ENCODE measurements at regions not wholly inside any gene's neighbourhood (a gene's known extent, or its start where the extent isn't known, plus 50 kb on each side); places are given as distances from the start of the nearest gene placed in this dataset.

DNA sequence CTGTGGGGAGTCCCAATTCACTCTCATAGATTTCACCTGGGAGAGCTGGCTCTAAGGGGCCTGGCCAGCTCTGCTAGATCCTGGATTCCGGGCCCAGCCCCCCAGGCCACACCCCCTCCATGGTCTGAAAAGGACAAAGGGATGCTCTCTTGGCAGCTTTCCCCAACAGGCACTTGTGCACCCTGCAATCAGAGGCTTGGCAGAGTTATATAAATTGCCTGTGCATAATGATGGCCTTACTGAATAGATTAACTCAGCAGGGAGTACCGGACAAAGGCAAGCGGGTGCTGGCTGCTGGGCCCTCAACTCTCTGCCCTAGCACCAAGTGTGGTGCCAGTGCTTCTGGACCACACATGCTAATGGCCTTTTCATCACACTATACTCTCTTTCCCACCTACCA, 461.6 kb downstream of the BUD13 start:
- Histone ChIP-seq H3K4me1 (ENCODE audit: control insufficient read depth in 1 of 2, insufficient read depth in 2 of 2, low read length in 2 of 2) (no peaks in the 10 kb centered on the region), H2BK12ac (ENCODE audit: low read length) (no peak overlapping the region), H3K4me3 (ENCODE audit: low read depth, low read length) (no peak overlapping the region), H4K91ac (ENCODE audit: low read depth, low read length) (no peak overlapping the region), H3K9ac (ENCODE audit: low read length) (no peak overlapping the region), H3K4ac (ENCODE audit: low read depth, low read length) (no peak overlapping the region), H3K9me3 (ENCODE audit: insufficient read depth, low read depth, low read length) (peaks cover 2% of the 10 kb centered on the region), H3K27ac (ENCODE audit: low read depth, low read length) (no peak overlapping the region), H3K23ac (ENCODE audit: low read length) (no peak overlapping the region), H3K79me1 (ENCODE audit: low read length) (no peaks in the 10 kb centered on the region), H2BK120ac (ENCODE audit: insufficient read depth, low read length, poor library complexity) (no peak overlapping the region), H3K18ac (ENCODE audit: low read length) (no peak overlapping the region), H3K36me3 (ENCODE audit: control insufficient read depth in 1 of 2, insufficient read depth in 2 of 2, low read length in 2 of 2) (no peaks in the 10 kb centered on the region), H4K8ac (ENCODE audit: low read depth, low read length) (no peak overlapping the region), H2AFZ (ENCODE audit: insufficient read depth, low read length, poor library complexity) (no peak overlapping the region), H4K12ac (ENCODE audit: low read depth, low read length) (no peak overlapping the region), H3K4me2 (ENCODE audit: low read length) (no peak overlapping the region), H2AK5ac (ENCODE audit: low read length) (no peak overlapping the region), H3K14ac (ENCODE audit: low read length) (no peak overlapping the region), H2BK5ac (ENCODE audit: low read depth, low read length, poor library complexity) (no peak overlapping the region), H3K79me2 (ENCODE audit: control insufficient read depth, insufficient read depth, low read length, poor library complexity) (no peaks in the 10 kb centered on the region), H3K27me3 (ENCODE audit: insufficient read depth, low read length) (no peaks in the 10 kb centered on the region)
- no CpG with 5 or more reads among the region's 3 CpGs for WGBS (ENCODE audit: extremely low coverage, insufficient coverage, insufficient read length)
- DNase-seq: no peak

GRCh38 chr11:116310698-116311097, 462.1 kb downstream of the BUD13 start:
- no peak overlapping the region for H4K12ac ChIP-seq (ENCODE audit: low read depth, low read length)
- H3K27ac ChIP-seq (ENCODE audit: low read depth, low read length): no peak overlapping the region
- H3K9me3 ChIP-seq (ENCODE audit: insufficient read depth, low read depth, low read length): peaks cover 2% of the 10 kb centered on the region
- H3K4ac ChIP-seq (ENCODE audit: low read depth, low read length): no peak overlapping the region
- no peaks in the 10 kb centered on the region for H3K79me1 ChIP-seq (ENCODE audit: low read length)
- no peak overlapping the region for H2BK5ac ChIP-seq (ENCODE audit: low read depth, low read length, poor library complexity)
- DNase-seq: no peak
- H3K9ac ChIP-seq (ENCODE audit: low read length): no peak overlapping the region
- no peak overlapping the region for H2BK12ac ChIP-seq (ENCODE audit: low read length)
- no peaks in the 10 kb centered on the region for H3K27me3 ChIP-seq (ENCODE audit: insufficient read depth, low read length)
- no peaks in the 10 kb centered on the region for H3K79me2 ChIP-seq (ENCODE audit: control insufficient read depth, insufficient read depth, low read length, poor library complexity)
- no peaks in the 10 kb centered on the region for H3K4me1 ChIP-seq (ENCODE audit: control insufficient read depth in 1 of 2, insufficient read depth in 2 of 2, low read length in 2 of 2)
- H2AFZ ChIP-seq (ENCODE audit: insufficient read depth, low read length, poor library complexity): no peak overlapping the region
- H4K8ac ChIP-seq (ENCODE audit: low read depth, low read length): no peak overlapping the region
- no peak overlapping the region for H2BK120ac ChIP-seq (ENCODE audit: insufficient read depth, low read length, poor library complexity)
- no peak overlapping the region for H3K4me3 ChIP-seq (ENCODE audit: low read depth, low read length)
- H2AK5ac ChIP-seq (ENCODE audit: low read length): no peak overlapping the region
- H3K14ac ChIP-seq (ENCODE audit: low read length): no peak overlapping the region
- no peak overlapping the region for H3K4me2 ChIP-seq (ENCODE audit: low read length)
- H3K23ac ChIP-seq (ENCODE audit: low read length): no peak overlapping the region
- H3K36me3 ChIP-seq (ENCODE audit: control insufficient read depth in 1 of 2, insufficient read depth in 2 of 2, low read length in 2 of 2): no peaks in the 10 kb centered on the region
- no peak overlapping the region for H4K91ac ChIP-seq (ENCODE audit: low read depth, low read length)
- WGBS (ENCODE audit: extremely low coverage, insufficient coverage, insufficient read length): no CpG with 5 or more reads among the region's 6 CpGs
- no peak overlapping the region for H3K18ac ChIP-seq (ENCODE audit: low read length)

- no peak overlapping the region for H4K12ac ChIP-seq (ENCODE audit: low read depth, low read length)
These were observed 462.6 kb downstream of the BUD13 start for GRCh38 chr11:116310226-116310625.

DNA sequence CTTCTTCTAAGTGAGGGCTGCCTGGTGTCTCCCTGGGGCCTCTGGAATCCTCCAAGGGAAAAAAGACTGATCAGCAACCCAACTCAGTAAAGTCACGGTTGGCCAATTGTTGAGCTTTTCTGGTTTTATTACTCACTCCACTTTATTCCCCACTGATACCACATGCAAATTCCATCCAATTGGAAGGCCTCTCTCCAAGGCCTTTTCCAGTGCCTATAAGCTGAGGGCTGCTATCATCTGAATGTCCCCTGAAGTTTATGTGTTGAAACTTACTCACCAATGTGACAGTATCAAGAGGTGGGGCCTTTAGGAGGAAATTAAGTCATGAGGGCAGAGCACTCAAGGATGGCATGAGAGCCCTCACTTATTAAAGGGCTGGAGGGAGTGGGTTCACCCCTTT, 463.3 kb downstream of the BUD13 start:
- Histone ChIP-seq H2AK5ac (ENCODE audit: low read length) (no peak overlapping the region), H3K4me2 (ENCODE audit: low read length) (no peak overlapping the region), H3K36me3 (ENCODE audit: control insufficient read depth in 1 of 2, insufficient read depth in 2 of 2, low read length in 2 of 2) (no peaks in the 10 kb centered on the region), H3K18ac (ENCODE audit: low read length) (no peak overlapping the region), H2AFZ (ENCODE audit: insufficient read depth, low read length, poor library complexity) (no peak overlapping the region), H3K79me1 (ENCODE audit: low read length) (no peaks in the 10 kb centered on the region), H4K91ac (ENCODE audit: low read depth, low read length) (no peak overlapping the region), H3K79me2 (ENCODE audit: control insufficient read depth, insufficient read depth, low read length, poor library complexity) (no peaks in the 10 kb centered on the region), H2BK120ac (ENCODE audit: insufficient read depth, low read length, poor library complexity) (no peak overlapping the region), H2BK12ac (ENCODE audit: low read length) (no peak overlapping the region), H3K27ac (ENCODE audit: low read depth, low read length) (no peak overlapping the region), H3K9me3 (ENCODE audit: insufficient read depth, low read depth, low read length) (peaks cover 2% of the 10 kb centered on the region), H4K12ac (ENCODE audit: low read depth, low read length) (no peak overlapping the region), H3K23ac (ENCODE audit: low read length) (no peak overlapping the region), H3K27me3 (ENCODE audit: insufficient read depth, low read length) (no peaks in the 10 kb centered on the region), H3K14ac (ENCODE audit: low read length) (no peak overlapping the region), H4K8ac (ENCODE audit: low read depth, low read length) (no peak overlapping the region), H3K9ac (ENCODE audit: low read length) (no peak overlapping the region), H2BK5ac (ENCODE audit: low read depth, low read length, poor library complexity) (no peak overlapping the region), H3K4me1 (ENCODE audit: control insufficient read depth in 1 of 2, insufficient read depth in 2 of 2, low read length in 2 of 2) (no peaks in the 10 kb centered on the region), H3K4me3 (ENCODE audit: low read depth, low read length) (no peak overlapping the region), H3K4ac (ENCODE audit: low read depth, low read length) (no peak overlapping the region)
- DNase-seq: no peak
- WGBS (ENCODE audit: extremely low coverage, insufficient coverage, insufficient read length): no CpG with 5 or more reads among the region's 1 CpG

More at GRCh38 chr11:116310226-116310625, 462.6 kb downstream of the BUD13 start:
- Histone ChIP-seq H3K36me3 (ENCODE audit: control insufficient read depth in 1 of 2, insufficient read depth in 2 of 2, low read length in 2 of 2) (no peaks in the 10 kb centered on the region), H4K91ac (ENCODE audit: low read depth, low read length) (no peak overlapping the region), H3K4me1 (ENCODE audit: control insufficient read depth in 1 of 2, insufficient read depth in 2 of 2, low read length in 2 of 2) (no peaks in the 10 kb centered on the region), H3K9ac (ENCODE audit: low read length) (no peak overlapping the region), H3K18ac (ENCODE audit: low read length) (no peak overlapping the region), H3K4ac (ENCODE audit: low read depth, low read length) (no peak overlapping the region), H2AK5ac (ENCODE audit: low read length) (no peak overlapping the region), H3K4me2 (ENCODE audit: low read length) (no peak overlapping the region), H2BK12ac (ENCODE audit: low read length) (no peak overlapping the region), H3K27ac (ENCODE audit: low read depth, low read length) (no peak overlapping the region), H3K4me3 (ENCODE audit: low read depth, low read length) (no peak overlapping the region), H2BK120ac (ENCODE audit: insufficient read depth, low read length, poor library complexity) (no peak overlapping the region), H3K27me3 (ENCODE audit: insufficient read depth, low read length) (no peaks in the 10 kb centered on the region), H2AFZ (ENCODE audit: insufficient read depth, low read length, poor library complexity) (no peak overlapping the region), H3K79me2 (ENCODE audit: control insufficient read depth, insufficient read depth, low read length, poor library complexity) (no peaks in the 10 kb centered on the region), H3K23ac (ENCODE audit: low read length) (no peak overlapping the region), H4K8ac (ENCODE audit: low read depth, low read length) (no peak overlapping the region), H3K14ac (ENCODE audit: low read length) (no peak overlapping the region), H3K79me1 (ENCODE audit: low read length) (no peaks in the 10 kb centered on the region), H2BK5ac (ENCODE audit: low read depth, low read length, poor library complexity) (no peak overlapping the region), H3K9me3 (ENCODE audit: insufficient read depth, low read depth, low read length) (peaks cover 2% of the 10 kb centered on the region)
- no peak for DNase-seq
- WGBS (ENCODE audit: extremely low coverage, insufficient coverage, insufficient read length): no CpG with 5 or more reads among the region's 8 CpGs

Measured in trophoblast cell (in vitro differentiated cells and primary cell).